Activated T-cell treated with anti-CD3 and anti-CD28 coated beads for 24 hours (primary cell): ENCODE measurements at regions not wholly inside any gene's neighbourhood (a gene's known extent, or its start where the extent isn't known, plus 50 kb on each side); places are given as distances from the start of the nearest gene placed in this dataset.
"Not testable (repeated sequence)": the region's sequence is repeated elsewhere in the genome, so short reads cannot be mapped to it uniquely, and the experiment has no call there.

Source experiments
- DNase-seq: peaks from one replicate; pipeline ENCODE4 v3.0.0-alpha.2; 2020; ENCODE audit warnings: low read depth

- DNase-seq: no peak
These were observed 334.6 kb downstream of the CRPPA start for GRCh38 chr7:16086743-16087142.

GRCh38 chr7:16085780-16086179 is 335.6 kb downstream of the CRPPA start:
- DNase-seq: not testable (repeated sequence)

- no peak for DNase-seq
These were observed 336.5 kb downstream of the CRPPA start for GRCh38 chr7:16084875-16085274.

- DNase-seq: no peak
These were observed 337.0 kb downstream of the CRPPA start for GRCh38 chr7:16084370-16084769.

- no peak for DNase-seq
These were observed 337.4 kb downstream of the CRPPA start for GRCh38 chr7:16083931-16084330.

- no peak for DNase-seq
These were observed 341.2 kb downstream of the CRPPA start for GRCh38 chr7:16080131-16080530.

- DNase-seq: no peak
These were observed 341.6 kb downstream of the CRPPA start for GRCh38 chr7:16079723-16080122.

- peak; percentile 5 for DNase-seq
These were observed 343.0 kb downstream of the CRPPA start for GRCh38 chr7:16078076-16078952.

- no peak for DNase-seq
These were observed 350.0 kb downstream of the CRPPA start for GRCh38 chr7:16071246-16071857.

GRCh38 chr7:16070806-16071205 is 350.5 kb downstream of the CRPPA start:
- DNase-seq: no peak

GRCh38 chr7:16069998-16070397 is 351.3 kb downstream of the CRPPA start:
- no peak for DNase-seq

GRCh38 chr7:16068183-16068582 is 353.2 kb downstream of the CRPPA start:
- DNase-seq: no peak

- no peak for DNase-seq
These were observed 353.6 kb downstream of the CRPPA start for GRCh38 chr7:16067711-16068110.

- DNase-seq: no peak
These were observed 354.4 kb downstream of the CRPPA start for GRCh38 chr7:16066805-16067459.

GRCh38 chr7:16065939-16066338 is 355.4 kb downstream of the CRPPA start:
- DNase-seq: no peak

GRCh38 chr7:16063716-16064675 is 357.3 kb downstream of the CRPPA start:
- DNase-seq: no peak

GRCh38 chr7:16063221-16063620 is 358.1 kb downstream of the CRPPA start:
- DNase-seq: no peak

- DNase-seq: no peak
These were observed 359.1 kb downstream of the CRPPA start for GRCh38 chr7:16062269-16062668.

GRCh38 chr7:16061630-16062029 is 359.7 kb downstream of the CRPPA start:
- DNase-seq: no peak

GRCh38 chr7:16061011-16061410 is 360.3 kb downstream of the CRPPA start:
- no peak for DNase-seq

- DNase-seq: no peak
These were observed 360.8 kb downstream of the CRPPA start for GRCh38 chr7:16060502-16060901.
